Keratinocyte (primary cell): ENCODE measurements at regions not wholly inside any gene's neighbourhood (a gene's known extent, or its start where the extent isn't known, plus 50 kb on each side); places are given as distances from the start of the nearest gene placed in this dataset.

Experiments
- DNase-seq: peaks from one replicate; pipeline ENCODE4 v3.0.0-alpha.2; 2011; ENCODE audit warnings: low read depth, missing footprints, low spot score
- FAIRE-seq: peaks from 2 replicates; lab custom pipeline; 2011; peaks lifted over from hg19 to GRCh38; lab: Jason Lieb, UNC
- H2AFZ ChIP-seq: 2 replicates; pipeline ENCODE4 v1.6.0; 2012; ENCODE audit warnings: low read length, control low read depth, inconsistent platforms; ENCODE audit not compliant: control insufficient read depth
- H3K27ac ChIP-seq: 2 replicates; pipeline ENCODE4 v1.5.1; 2011; ENCODE audit warnings: low read length; ENCODE audit not compliant: control insufficient read depth, insufficient read depth
- H3K27me3 ChIP-seq: 3 replicates; pipeline ENCODE4 v1.6.0; 2011; ENCODE audit warnings: low read length; ENCODE audit not compliant: control insufficient read depth, insufficient read depth; ENCODE audit errors: extremely low read depth
- H3K36me3 ChIP-seq, 2 experiments: 2 replicates in 1 of 2; 3 replicates in 1 of 2; pipeline ENCODE4 v1.5.1; 2011; ENCODE audit warnings: low read length in 2 of 2, mild to moderate bottlenecking in 1 of 2; ENCODE audit not compliant: control insufficient read depth in 2 of 2, insufficient read depth in 2 of 2; ENCODE audit errors: extremely low read depth in 1 of 2
- H3K4me1 ChIP-seq: 3 replicates; pipeline ENCODE4 v1.5.1; 2011; ENCODE audit warnings: low read length; ENCODE audit not compliant: control insufficient read depth, insufficient read depth; ENCODE audit errors: extremely low read depth
- H3K4me2 ChIP-seq: 3 replicates; pipeline ENCODE4 v1.6.0; 2011; ENCODE audit warnings: low read depth, low read length; ENCODE audit not compliant: control insufficient read depth, insufficient read depth; ENCODE audit errors: extremely low read depth
- H3K4me3 ChIP-seq, 3 experiments: fragments of 200-600 bp in 1 of 3; sonication (generic) in 1 of 3; 2 replicates in 2 of 3; 3 replicates in 1 of 3; pipeline ENCODE4 v1.5.1; 2011 to 2016; ENCODE audit warnings: low read length in 3 of 3, mild to moderate bottlenecking in 3 of 3, control low read depth in 2 of 3, inconsistent platforms in 1 of 3, low read depth in 1 of 3, mixed read lengths in 1 of 3, mixed run types in 1 of 3, moderate library complexity in 1 of 3; ENCODE audit not compliant: control insufficient read depth in 2 of 3, insufficient read depth in 2 of 3; ENCODE audit errors: extremely low read depth in 1 of 3
- H3K79me2 ChIP-seq: 2 replicates; pipeline ENCODE4 v1.6.0; 2012; ENCODE audit warnings: low read length; ENCODE audit not compliant: control insufficient read depth, insufficient read depth
- H3K9ac ChIP-seq: 3 replicates; pipeline ENCODE4 v1.6.0; 2011; ENCODE audit warnings: low read length; ENCODE audit not compliant: control insufficient read depth, insufficient read depth; ENCODE audit errors: extremely low read depth
- H3K9me1 ChIP-seq: 3 replicates; pipeline ENCODE4 v1.6.0; 2011; ENCODE audit warnings: low read length; ENCODE audit not compliant: control insufficient read depth, insufficient read depth; ENCODE audit errors: extremely low read depth
- H3K9me3 ChIP-seq: 2 replicates; pipeline ENCODE4 v1.5.1; 2012; ENCODE audit warnings: low read depth, low read length; ENCODE audit not compliant: control insufficient read depth
- H4K20me1 ChIP-seq: 3 replicates; pipeline ENCODE4 v1.6.0; 2011; ENCODE audit warnings: low read length; ENCODE audit not compliant: control insufficient read depth, insufficient read depth; ENCODE audit errors: extremely low read depth
- CTCF ChIP-seq, 3 experiments: IDR thresholded peaks in 1 of 3; conservative IDR thresholded peaks in 1 of 3; optimal IDR thresholded peaks in 1 of 3; 2 replicates in 2 of 3; 3 replicates in 1 of 3; pipeline versions ENCODE3 to v1.5.1; 2011; ENCODE audit warnings: low read length in 3 of 3, mild to moderate bottlenecking in 3 of 3, moderate library complexity in 2 of 3, control low read depth in 1 of 3, inconsistent platforms in 1 of 3; ENCODE audit not compliant: insufficient read depth in 2 of 3; ENCODE audit errors: extremely low read depth in 1 of 3
- EZH2 ChIP-seq: IDR thresholded peaks from one replicate; pipeline ENCODE4 v1.6.1; 2012; ENCODE audit warnings: inconsistent platforms, mild to moderate bottlenecking, low read length, moderate library complexity
- dilution Hi-C: fragments of 300-500 bp; cut with MboI; formaldehyde crosslinking; loops from one replicate; pipeline ENCODE4 v1.7.0; 2020; ENCODE audit warnings: low sequenced_read_pairs; ENCODE audit not compliant: extremely low pct_ligation_motif_present

- no peak overlapping the region for H3K4me2 ChIP-seq
- no peak for DNase-seq
- H3K9ac ChIP-seq = no peak overlapping the region
- no peaks in the 10 kb centered on the region for H3K9me1 ChIP-seq
- H3K4me3 ChIP-seq = no peak overlapping the region
- no peaks in the 10 kb centered on the region for H4K20me1 ChIP-seq
- TF ChIP-seq CTCF (optimal IDR thresholded peaks at IDR 0.05 in 1 of 3, IDR thresholded peaks at IDR 0.05 in 1 of 3, conservative IDR thresholded peaks at IDR 0.05 in 1 of 3; ENCODE audit: extremely low read depth in 1 of 3, insufficient read depth in 2 of 3, low read length in 3 of 3) = no peak
- no peak for TF ChIP-seq EZH2
- no peaks in the 10 kb centered on the region for H3K4me1 ChIP-seq
- no peak overlapping the region for H3K27ac ChIP-seq
- dilution Hi-C loops = no loop called here
- no peaks in the 10 kb centered on the region for H3K36me3 ChIP-seq
- no peaks in the 10 kb centered on the region for H3K79me2 ChIP-seq
- H3K27me3 ChIP-seq = no peaks in the 10 kb centered on the region
- H3K9me3 ChIP-seq = no peaks in the 10 kb centered on the region
- no peak overlapping the region for H2AFZ ChIP-seq
- no peak for FAIRE-seq
These were observed 51.3 kb upstream of the CYSLTR2 start for GRCh38 chr13:48602296-48603016.

GRCh38 chr13:48603375-48603774 lies 50.4 kb upstream of the CYSLTR2 start:
- Histone ChIP-seq H3K4me1 (no peaks in the 10 kb centered on the region), H3K9ac (no peak overlapping the region), H3K4me2 (no peak overlapping the region), H3K27me3 (no peaks in the 10 kb centered on the region), H3K4me3 (no peak overlapping the region), H3K27ac (no peak overlapping the region), H3K9me3 (no peaks in the 10 kb centered on the region), H3K79me2 (no peaks in the 10 kb centered on the region), H4K20me1 (no peaks in the 10 kb centered on the region), H3K9me1 (no peaks in the 10 kb centered on the region), H3K36me3 (no peaks in the 10 kb centered on the region), H2AFZ (no peak overlapping the region)
- TF ChIP-seq CTCF (optimal IDR thresholded peaks at IDR 0.05 in 1 of 3, IDR thresholded peaks at IDR 0.05 in 1 of 3, conservative IDR thresholded peaks at IDR 0.05 in 1 of 3; ENCODE audit: extremely low read depth in 1 of 3, insufficient read depth in 2 of 3, low read length in 3 of 3) (no peak), EZH2 (no peak)
- FAIRE-seq (no peak), DNase-seq (no peak)
- dilution Hi-C loops = no loop called here
